IMR-90 (cell line): ENCODE measurements at regions not wholly inside any gene's neighbourhood (a gene's known extent, or its start where the extent isn't known, plus 50 kb on each side); places are given as distances from the start of the nearest gene placed in this dataset.

ENCODE experiments used
- CEBPB ChIP-seq: IDR thresholded peaks from 2 replicates; pipeline ENCODE4 v1.6.1; 2012; ENCODE audit warnings: low read depth, low read length, improper control_type of control experiment
- MAFK ChIP-seq: IDR thresholded peaks from 2 replicates; pipeline ENCODE4 v1.6.1; 2012; ENCODE audit warnings: low read depth, low read length, improper control_type of control experiment
- MAZ ChIP-seq: IDR thresholded peaks from 2 replicates; pipeline ENCODE4 v1.6.1; 2012; ENCODE audit warnings: low read depth, mild to moderate bottlenecking, low read length, improper control_type of control experiment, moderate library complexity, borderline replicate concordance
- MXI1 ChIP-seq: IDR thresholded peaks from 2 replicates; pipeline ENCODE4 v1.6.1; 2012; ENCODE audit warnings: low read depth, mild to moderate bottlenecking, low read length, moderate library complexity, borderline replicate concordance
- POLR2A ChIP-seq: IDR thresholded peaks from 2 replicates; pipeline ENCODE4 v1.6.1; 2012; ENCODE audit warnings: mild to moderate bottlenecking, low read depth, low read length
- RFX5 ChIP-seq: IDR thresholded peaks from 2 replicates; pipeline ENCODE4 v1.8.0; 2012; ENCODE audit warnings: low read depth, mild to moderate bottlenecking, low read length, moderate library complexity
- SMC3 ChIP-seq: fragments of 150-350 bp; IDR thresholded peaks from 2 replicates; pipeline ENCODE4 v1.6.1; 2016; ENCODE audit warnings: low read depth, mild to moderate bottlenecking, antibody characterized with exemption, low read length, moderate library complexity
- TF ChIP-seq, protein P1 (sequence below): conservative IDR thresholded peaks from 2 replicates; pipeline ENCODE4 v1.5.1; 2012; ENCODE audit warnings: mild to moderate bottlenecking, low read depth, low read length, improper control_type of control experiment

DNA sequence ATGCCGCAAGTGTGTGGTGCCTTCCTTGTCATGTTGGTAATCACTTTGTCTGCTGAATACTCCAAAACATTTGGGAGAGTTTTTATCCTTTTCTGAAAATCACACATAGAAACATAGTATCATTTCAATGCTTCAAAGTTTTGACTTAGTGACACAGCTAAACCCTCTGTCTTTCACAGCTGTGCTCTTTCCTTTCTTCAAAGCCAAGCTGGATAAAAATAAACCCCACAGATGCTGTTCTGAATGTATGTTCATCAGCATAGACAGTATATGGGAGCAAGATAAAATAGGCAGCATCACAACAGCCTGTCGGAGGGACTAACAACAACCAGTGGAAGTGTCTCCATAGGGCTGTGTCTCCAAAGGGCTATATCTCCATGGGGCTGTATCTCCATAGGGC lies 331.3 kb upstream of the DCC start:
- TF ChIP-seq, protein P1, sequence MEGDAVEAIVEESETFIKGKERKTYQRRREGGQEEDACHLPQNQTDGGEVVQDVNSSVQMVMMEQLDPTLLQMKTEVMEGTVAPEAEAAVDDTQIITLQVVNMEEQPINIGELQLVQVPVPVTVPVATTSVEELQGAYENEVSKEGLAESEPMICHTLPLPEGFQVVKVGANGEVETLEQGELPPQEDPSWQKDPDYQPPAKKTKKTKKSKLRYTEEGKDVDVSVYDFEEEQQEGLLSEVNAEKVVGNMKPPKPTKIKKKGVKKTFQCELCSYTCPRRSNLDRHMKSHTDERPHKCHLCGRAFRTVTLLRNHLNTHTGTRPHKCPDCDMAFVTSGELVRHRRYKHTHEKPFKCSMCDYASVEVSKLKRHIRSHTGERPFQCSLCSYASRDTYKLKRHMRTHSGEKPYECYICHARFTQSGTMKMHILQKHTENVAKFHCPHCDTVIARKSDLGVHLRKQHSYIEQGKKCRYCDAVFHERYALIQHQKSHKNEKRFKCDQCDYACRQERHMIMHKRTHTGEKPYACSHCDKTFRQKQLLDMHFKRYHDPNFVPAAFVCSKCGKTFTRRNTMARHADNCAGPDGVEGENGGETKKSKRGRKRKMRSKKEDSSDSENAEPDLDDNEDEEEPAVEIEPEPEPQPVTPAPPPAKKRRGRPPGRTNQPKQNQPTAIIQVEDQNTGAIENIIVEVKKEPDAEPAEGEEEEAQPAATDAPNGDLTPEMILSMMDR = no peak
- TF ChIP-seq RFX5 (no peak), SMC3 (no peak), MAFK (no peak), CEBPB (no peak), POLR2A (no peak), MAZ (no peak), MXI1 (no peak)
